RKO (cell line): ENCODE measurements at regions not wholly inside any gene's neighbourhood (a gene's known extent, or its start where the extent isn't known, plus 50 kb on each side); places are given as distances from the start of the nearest gene placed in this dataset.

Experiments used
- DNase-seq: peaks from one replicate; pipeline ENCODE4 v3.0.0-alpha.2; 2016; ENCODE audit warnings: low spot score

DNA sequence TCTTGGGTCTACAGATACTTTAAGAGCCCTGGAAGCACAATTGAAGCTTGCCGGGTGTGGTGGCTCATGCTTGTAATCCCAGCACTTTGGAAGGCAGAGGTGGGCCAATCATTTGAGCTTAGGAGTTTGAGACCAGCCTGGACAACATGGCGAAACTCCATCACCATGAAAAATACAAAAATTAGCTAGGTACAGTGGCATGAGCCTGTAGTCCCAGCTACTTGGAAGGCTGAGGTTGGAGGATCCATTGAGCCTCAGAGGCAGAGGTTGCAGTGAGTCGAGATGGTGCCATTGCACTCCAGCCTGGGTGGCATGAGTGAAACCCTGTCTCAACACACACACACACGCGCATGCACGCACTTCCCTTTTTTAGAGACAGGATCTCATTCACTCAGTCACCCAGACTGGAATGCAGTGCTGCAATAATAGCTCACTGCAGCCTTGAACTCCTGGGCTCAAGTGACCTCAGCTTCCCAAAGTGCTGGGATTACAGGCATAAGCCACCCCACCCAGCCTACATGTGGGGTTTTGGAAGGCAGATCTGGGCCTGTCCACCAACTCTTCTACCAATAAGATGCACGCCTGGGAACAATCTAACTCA is 182.5 kb upstream of the JARID2 start:
- DNase-seq: no peak

DNA sequence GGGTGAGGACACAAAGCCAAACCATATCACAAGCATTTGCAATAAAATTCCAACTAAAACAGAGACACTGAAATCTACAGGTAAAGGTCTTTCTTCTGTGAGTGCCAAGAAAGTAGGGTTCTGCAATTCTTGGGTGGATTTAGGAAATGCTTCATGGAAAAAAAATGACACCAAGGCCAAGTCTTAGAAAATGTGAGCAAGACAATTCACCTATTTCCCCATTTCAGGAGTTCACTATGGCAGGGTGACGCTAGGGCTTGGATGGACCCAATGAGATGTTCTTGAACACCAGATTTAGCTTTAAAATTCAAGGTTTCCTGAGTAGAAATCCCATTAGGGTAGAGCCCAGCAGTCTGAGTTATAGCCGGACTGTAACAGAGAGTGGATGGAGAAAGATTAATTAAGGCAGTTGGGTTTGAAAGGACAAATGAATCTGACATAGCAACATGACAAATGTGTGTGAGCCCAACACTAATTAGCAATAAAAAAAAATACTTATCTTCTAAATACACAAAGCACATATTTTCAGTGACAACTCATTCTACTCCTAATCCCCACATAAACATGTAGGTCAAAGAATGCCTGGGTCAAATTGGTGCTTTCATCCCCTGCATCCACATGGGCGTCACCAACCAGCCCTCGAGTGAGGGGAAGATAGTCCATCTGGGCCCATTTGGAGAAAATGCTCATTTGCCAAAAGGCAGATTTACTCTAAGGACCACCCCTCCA is 180.4 kb upstream of the JARID2 start:
- no peak for DNase-seq

DNA sequence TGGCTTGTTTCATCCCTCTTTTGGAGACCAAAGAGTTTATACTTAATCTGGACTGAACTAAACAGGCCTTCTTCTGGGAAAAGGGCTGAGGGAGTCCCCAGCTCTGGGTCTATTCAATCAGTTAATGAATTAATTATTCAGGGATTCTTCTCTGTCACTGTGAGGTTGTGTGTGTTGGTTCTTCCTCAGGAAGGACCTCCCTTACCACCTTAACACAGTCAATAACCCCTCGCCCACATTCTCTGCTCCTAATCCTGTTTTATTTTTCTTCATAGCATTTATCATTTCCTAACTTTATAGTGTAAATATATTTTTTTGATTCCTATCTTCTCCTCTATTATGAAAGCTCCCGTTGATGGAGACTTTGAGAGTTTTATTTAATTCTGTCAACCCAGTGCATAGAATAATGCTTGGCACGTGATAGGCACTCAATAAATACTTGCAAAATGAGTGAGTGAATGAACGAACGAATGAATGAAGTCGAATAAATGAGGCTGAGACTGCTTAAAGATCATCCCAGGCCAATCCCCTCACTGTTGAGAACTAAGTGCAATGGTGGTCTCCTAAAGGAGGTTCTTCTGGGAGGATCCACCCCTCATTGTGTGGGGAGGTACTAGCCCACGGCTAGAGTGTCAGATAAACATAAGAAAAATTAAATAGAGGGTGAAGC is 179.6 kb upstream of the JARID2 start:
- no peak for DNase-seq

DNA sequence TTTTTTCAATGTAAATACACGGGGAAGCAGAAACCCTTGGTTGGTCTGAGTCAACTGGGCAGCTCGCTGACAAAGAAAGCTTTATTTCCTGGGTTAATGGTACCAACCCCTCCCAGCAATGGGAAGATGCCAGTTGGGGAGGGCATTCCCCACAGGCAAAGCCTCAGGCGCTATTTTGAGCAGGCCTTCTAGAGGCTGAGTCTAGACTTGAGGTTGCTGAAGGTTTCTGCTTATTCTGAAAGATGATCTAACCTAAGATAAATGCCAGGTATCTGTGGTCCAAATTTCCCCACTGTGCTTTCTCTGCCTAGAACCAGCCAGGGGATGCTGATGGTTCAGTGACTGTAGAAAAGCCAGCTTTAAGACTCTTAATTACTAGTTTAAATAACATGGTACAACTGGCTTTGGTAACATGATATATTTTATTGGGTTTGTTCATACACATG is 172.5 kb upstream of the JARID2 start:
- no peak for DNase-seq

DNA sequence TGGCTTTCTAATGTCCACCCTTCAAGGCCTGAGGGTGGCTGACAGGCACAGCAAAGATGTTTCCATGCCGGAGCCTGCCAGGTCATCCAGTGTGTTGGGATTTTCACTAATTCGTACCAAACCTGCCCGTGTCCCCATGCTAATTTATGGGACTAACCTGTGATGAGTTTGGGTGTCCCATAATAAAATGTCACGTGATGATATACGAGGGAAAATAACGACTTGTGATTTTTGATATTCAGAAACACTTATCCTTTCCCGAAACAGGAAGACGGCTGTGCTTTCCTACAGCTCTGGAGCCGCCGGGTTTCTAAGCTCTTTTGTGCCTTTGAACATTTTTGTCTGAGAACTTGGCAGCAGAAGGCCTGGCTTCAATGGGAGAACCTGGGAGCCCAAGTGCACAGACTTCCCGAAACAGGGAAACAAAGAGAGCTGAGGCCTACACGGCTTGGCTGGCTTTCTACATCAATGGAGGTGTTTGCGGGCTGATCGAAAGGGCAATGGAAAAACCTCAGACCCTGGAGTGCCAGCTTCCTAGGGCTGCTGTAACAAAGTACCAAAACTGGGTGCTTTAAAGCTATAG is 171.9 kb upstream of the JARID2 start:
- DNase-seq: no peak

DNA sequence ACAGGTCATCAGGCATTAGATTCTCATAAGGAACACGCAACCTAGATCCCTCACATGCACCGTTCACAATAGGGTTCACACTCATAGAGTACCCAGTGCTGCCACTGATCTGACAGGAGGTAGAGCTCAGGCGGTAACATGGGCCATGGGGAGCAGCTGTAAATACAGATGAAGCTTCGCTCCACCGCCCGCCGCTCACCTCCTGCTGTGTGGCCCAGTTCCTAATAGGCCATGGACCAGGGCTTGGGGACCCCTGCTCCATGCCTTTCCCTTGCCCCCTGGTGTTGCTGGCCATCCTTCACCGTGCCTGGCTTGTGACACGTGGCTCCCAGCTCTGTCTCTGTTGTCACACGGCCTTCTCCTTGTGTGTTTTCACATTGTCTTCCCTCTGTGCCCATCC is 171.1 kb upstream of the JARID2 start:
- DNase-seq: no peak

DNA sequence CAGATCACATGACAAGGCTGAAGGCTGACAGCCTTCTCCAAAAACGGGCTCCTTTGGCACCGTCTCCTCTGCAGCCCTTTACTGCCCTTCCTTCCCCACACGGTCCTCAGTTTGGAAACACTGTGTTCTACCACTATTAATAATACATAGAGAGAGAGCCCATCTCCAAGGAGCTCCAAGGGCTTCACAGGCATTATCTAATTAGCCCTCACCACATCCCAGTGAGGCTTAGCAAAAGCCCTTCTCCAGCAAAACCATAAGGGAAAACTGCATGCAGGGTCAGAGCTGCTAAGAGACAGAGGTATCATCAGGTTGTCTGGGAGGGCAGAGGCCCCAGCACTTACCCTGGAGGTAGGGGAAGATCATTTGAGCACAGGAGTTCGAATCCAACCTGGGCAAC is 169.3 kb upstream of the JARID2 start:
- no peak for DNase-seq

DNA sequence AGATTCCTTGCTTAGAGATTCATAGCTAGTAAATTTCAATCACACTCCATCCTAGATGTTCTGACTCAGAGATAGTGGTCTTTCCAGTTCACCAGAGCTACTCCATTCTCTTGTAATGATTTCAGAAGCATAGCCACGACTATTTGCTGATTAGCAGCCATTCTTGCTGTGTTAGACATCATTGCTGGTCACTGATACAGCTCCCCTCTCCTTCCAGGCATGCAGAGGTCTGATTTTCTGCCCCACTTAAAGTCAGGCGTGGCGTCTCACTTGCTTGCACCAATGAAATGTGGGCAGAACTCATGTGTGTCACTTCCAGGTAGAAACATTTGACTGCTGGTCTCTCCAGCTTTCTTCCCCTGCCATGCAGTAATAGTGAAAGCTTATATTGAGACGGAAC is 168.9 kb upstream of the JARID2 start:
- DNase-seq: no peak

DNA sequence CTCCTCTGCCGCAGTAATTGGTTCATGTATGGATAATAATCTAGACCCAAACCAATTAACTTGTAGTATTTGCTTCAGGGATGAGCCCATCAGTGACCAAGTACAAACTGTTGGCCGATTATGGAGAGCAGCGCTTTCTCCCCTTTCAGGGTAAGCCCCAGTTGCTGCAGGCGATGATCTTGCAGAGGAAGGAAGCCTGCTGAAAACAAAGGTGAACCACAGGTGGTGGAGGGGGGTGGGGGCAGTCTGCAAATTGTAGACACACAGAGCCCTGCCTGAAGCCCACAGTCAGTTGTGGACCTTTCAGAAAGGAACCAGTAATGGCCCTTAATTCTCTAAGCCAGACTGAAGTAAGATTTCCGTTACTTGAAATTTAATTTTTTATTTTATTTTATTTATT is 167.9 kb upstream of the JARID2 start:
- DNase-seq: no peak

DNA sequence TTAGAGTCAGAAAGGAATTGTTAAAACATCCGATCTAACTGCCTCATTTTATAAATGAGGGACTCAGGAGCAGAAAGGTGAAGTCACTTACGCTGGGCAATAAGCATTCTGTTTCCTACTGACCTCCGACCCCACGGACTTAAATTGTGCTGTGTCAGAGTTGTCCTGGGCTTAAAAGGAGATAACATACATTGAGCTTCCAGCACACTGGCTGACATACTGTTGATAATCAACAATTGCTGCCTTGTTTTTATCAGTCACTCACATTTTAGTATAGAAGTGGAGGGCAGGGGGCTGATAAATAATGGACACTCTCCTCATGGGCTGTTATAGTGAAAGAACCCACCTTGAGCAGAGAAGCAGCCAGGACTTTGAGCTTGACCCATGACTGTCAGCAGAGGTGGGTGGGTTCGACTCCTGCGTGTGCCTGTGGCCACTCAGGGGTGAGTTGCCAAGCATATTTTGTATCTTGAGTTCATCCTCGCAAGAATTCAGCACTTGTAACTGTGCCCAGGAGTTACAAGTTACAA is 166.5 kb upstream of the JARID2 start:
- DNase-seq: no peak

DNA sequence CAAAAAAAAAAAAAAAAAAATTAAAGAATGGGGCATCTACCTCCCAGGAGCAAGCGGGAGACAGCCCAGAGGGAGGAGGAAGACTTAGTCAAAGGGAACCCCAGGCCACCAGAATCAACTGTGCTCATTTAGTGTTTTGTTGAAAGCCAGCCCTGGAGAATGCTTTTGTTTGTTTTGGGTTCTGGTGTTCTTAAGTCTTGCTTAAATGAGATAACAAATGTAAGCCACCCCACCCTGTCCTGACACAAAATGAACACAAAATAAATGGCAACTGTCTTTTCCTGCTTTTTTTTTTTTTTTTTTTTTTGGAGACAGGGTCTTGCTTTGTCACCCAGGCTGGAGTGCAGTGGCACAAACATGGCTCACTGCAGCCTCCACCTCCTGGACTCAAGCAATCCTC is 165.0 kb upstream of the JARID2 start:
- DNase-seq: no peak

DNA sequence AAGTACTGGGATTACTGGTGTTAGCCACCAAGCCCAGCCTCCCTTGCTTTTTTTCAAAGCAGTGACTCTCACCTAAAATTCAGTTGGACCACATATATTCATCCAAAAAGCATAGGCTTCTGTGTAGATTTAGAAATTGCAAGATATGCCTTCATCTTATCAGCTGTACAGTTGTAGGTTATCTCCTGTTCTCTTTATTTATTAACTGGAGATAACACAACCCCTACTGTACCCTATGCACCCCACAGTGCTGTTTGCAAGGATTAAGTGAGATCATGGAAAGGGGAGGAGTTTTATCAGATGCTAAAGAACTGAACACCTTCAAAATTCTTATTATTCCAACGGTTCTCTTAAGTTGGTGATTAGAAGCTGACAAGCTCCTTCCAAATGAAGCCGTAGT is 164.4 kb upstream of the JARID2 start:
- no peak for DNase-seq

DNA sequence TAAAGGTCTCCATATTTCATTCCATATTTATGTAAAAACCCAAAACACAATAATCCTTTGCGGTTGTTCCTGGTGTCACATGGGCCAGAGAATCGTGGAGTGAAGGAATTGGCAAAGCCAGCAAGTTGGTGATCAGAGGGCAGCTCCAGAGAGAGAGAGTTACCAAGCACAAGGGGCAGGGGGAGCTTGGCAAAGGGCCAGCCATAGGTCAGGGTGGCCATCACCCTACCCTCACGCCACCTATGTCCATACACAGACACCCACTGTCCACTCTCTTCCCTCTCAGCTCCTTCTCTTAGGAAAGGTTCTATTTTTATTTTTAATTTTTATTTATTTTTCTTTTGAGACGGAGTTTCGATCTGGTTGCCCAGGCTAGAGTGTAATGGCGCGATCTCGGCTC is 163.2 kb upstream of the JARID2 start:
- DNase-seq: no peak

DNA sequence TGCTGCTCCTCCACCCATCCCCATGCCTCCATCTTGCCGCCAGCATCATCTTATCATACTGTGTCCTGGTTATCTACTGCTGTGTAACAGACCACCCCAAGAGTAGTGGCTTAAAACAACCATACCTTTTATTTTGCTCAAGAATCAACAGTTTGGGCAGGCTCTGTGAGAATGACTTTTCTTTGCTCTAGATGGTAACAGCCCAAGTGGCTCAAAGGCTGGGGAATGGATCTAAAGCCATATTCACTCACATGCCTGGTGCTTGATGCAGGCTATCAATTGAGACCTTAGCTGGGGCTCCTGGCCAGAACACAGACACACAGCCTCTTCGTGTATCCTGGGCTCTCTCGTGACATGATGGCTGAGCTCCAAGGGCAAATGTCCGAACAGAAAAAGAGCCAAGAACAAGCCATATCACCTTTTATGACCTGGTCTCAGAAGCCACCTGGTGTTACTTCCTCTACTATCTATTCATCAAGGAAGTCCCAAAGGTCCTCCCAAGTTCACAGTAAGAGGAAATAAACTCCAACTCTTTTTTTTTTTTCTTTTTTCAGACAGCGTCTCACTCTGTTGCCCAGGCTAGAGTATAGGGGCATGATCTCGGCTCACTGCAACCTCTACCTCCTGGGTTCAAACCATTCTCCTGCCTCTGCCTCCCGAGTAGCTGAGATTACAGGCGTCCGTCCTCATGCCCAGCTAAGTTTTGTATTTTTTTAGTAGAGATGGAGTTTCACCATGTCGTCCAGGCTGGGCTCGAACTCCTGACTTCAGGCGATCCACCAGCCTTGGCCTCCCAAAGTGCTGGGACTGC is 159.3 kb upstream of the JARID2 start:
- no peak for DNase-seq

DNA sequence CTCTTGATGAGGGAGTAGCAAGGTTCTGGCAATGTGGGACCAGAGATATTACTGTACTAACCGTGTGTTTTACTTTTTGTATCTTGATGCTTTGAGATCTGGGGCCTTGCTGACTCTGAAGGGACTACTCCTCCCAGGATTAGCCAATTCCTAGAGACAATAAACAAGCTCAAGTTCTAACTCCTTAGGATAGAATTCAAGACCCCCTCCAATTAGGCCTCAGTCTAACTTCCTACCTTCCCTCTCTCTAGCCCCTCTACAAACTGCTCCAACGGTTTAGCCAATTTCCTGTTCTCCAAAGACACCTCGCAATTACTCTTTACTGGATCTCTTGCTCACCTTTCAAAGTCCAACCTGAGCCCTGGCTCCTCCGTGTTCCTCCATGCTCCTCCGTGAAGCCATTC is 158.7 kb upstream of the JARID2 start:
- DNase-seq: no peak

DNA sequence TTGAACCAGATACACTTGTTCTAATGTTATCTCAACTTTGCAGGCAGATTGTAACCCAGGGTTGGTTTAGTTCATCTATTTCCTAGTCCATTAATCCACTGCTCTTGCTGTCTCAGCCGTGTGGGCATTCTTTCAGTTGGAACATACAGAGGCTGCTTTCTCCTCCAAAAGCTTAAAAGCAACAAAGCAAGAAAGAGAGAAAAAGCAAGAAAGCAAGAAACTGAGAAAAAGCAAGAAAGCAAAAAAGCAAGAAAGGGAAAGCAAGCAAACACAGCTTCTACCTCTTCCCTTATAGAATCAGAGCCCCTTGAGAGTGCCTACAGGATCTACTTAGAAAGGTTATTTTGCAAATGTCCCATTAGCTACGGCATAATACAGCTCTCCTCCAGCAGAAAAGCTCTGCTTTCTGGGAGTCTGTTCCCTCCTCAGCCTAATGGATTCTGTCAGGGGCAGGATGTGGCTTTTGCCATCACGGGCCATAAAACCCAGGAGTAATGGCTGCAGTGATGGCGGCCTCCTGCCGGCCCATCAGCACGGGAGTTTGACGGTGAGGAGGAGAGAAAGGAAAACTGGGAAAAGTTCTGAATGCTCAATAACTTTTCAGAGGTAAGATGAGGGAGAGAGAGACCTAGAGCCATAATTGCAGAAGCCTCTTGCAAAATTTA is 156.8 kb upstream of the JARID2 start:
- no peak for DNase-seq

DNA sequence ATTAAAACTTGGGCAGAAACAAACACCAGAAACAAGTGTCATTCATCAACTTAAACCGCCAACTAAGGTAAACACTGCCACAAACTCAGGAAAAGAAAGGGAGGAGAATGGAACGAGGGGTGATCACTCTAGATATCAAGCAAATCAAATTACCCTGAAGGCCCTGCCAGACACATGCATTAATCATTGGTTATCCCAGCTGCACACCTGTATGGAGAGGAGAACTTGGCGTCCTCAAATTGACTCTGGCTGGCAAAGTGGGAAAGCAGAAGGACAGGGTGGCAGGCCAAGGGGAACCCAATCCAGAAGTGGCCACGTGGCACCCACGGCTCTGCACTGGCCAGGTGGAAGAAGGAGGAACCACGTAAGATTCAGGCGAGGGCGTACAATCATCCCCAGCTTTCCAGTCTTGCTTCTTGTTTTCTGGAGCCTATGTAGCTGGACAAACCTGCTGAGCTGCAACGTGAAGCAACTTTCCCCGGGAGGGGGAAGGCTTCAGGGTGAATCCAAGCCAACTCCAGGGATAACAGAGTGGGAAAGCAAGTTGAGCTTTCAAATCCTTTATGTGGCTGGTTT is 156.2 kb upstream of the JARID2 start:
- no peak for DNase-seq

DNA sequence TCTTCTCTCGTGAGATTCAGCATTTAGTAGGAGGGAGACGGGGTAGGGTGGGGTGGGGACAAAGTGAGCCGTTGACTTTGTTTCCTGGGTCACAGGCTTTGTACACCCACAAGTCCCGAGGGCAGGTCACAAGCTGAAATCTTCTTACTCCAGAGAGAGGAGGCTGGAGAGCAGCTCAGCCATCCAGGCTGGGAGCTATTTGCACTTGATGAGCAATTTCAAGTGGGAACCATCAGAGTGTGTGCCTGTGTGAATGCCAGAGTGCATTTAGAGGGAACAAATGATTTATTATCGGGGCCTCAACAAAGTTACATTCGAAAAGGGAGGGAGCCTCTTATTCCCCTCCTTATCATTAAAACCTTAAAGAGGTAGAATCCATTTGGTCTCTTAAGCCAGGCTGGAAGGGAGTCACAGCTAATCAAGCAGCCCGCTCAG is 155.7 kb upstream of the JARID2 start:
- DNase-seq: no peak

DNA sequence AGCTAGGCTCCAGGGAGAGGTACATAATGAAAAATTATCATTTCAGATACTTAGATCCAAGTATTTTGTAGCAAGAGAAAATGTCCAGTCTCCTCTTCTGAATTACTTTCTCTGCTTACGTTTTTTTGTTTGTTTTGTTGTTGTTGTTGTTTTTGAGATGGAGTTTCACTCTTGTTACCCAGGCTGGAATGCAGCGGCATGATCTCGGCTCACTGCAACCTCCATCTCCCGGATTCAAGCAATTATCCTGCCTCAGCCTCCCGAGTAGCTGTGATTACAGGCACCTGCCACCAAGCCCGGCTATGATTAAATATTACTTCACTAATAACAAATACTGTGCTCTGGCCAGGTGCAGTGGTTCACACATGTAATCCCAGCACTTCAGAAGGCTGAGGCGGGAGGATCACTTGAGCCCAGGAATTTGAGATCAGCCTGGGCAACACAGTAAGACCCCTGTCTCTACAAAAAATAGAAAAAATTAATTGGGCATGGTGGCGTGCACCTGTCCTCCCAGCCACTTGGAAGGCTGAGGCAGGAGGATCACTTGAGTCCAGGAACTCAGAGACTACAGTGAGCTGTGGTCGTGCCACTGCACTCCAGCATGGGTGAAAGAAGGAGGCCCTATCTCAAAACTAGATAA is 155.0 kb upstream of the JARID2 start:
- DNase-seq: no peak
